Duodenal mucosa (tissue), 2 donors: ENCODE measurements at regions not wholly inside any gene's neighbourhood (a gene's known extent, or its start where the extent isn't known, plus 50 kb on each side); places are given as distances from the start of the nearest gene placed in this dataset.

ENCODE experiments used
- H3K27ac ChIP-seq: one replicate; pipeline ENCODE4 v1.7.0; 2013; ENCODE audit warnings: low read depth, low read length
- H3K27me3 ChIP-seq, 2 donors: one replicate each; pipeline ENCODE4 v1.7.0; 2013; ENCODE audit warnings: low read length in 2 of 2, control low read depth in 1 of 2; ENCODE audit not compliant: insufficient read depth in 2 of 2, control insufficient read depth in 1 of 2
- H3K36me3 ChIP-seq, 2 donors: one replicate each; pipeline ENCODE4 v1.7.0; 2013; ENCODE audit warnings: low read length in 2 of 2, control low read depth in 1 of 2; ENCODE audit not compliant: insufficient read depth in 2 of 2, control insufficient read depth in 1 of 2
- H3K4me1 ChIP-seq, 2 donors: one replicate each; pipeline ENCODE4 v1.7.0; 2013; ENCODE audit warnings: low read length in 2 of 2, control low read depth in 1 of 2; ENCODE audit not compliant: insufficient read depth in 2 of 2, control insufficient read depth in 1 of 2
- H3K4me3 ChIP-seq, 2 donors: one replicate each; pipeline ENCODE4 v1.7.0; 2013; ENCODE audit warnings: low read length in 2 of 2, low read depth in 1 of 2
- H3K9ac ChIP-seq, 2 donors: one replicate each; pipeline ENCODE4 v1.7.0; 2013; ENCODE audit warnings: low read length in 2 of 2, low read depth in 1 of 2
- H3K9me3 ChIP-seq, 2 donors: one replicate each; pipeline ENCODE4 v1.7.0; 2013; ENCODE audit warnings: low read length in 2 of 2, control low read depth in 1 of 2; ENCODE audit not compliant: control insufficient read depth in 1 of 2

GRCh38 chr1:88124614-88125013 lies 559.5 kb upstream of the PKN2 start:
- Histone ChIP-seq H3K9ac (no peak overlapping the region), H3K4me3 (no peak overlapping the region), H3K9me3 (no peaks in the 10 kb centered on the region), H3K36me3 (no peaks in the 10 kb centered on the region), H3K27me3 (no peaks in the 10 kb centered on the region), H3K27ac (no peak overlapping the region), H3K4me1 (no peaks in the 10 kb centered on the region)

GRCh38 chr1:88126467-88126866 lies 557.6 kb upstream of the PKN2 start:
- no peak overlapping the region for H3K4me3 ChIP-seq
- no peaks in the 10 kb centered on the region for H3K4me1 ChIP-seq
- no peak overlapping the region for H3K27ac ChIP-seq
- H3K27me3 ChIP-seq = no peaks in the 10 kb centered on the region
- H3K9me3 ChIP-seq = no peaks in the 10 kb centered on the region
- H3K36me3 ChIP-seq = no peaks in the 10 kb centered on the region
- no peak overlapping the region for H3K9ac ChIP-seq

GRCh38 chr1:88133991-88134390 lies 550.1 kb upstream of the PKN2 start:
- Histone ChIP-seq H3K9ac (no peak overlapping the region), H3K27ac (no peak overlapping the region), H3K4me1 (no peaks in the 10 kb centered on the region), H3K36me3 (no peaks in the 10 kb centered on the region), H3K9me3 (no peaks in the 10 kb centered on the region), H3K4me3 (no peak overlapping the region), H3K27me3 (no peaks in the 10 kb centered on the region)

- Histone ChIP-seq H3K36me3 (no peaks in the 10 kb centered on the region), H3K4me3 (no peak overlapping the region), H3K9me3 (no peaks in the 10 kb centered on the region), H3K4me1 (no peaks in the 10 kb centered on the region), H3K27ac (no peak overlapping the region), H3K27me3 (no peaks in the 10 kb centered on the region), H3K9ac (no peak overlapping the region)
Measured at GRCh38 chr1:88134983-88135921, 548.8 kb upstream of the PKN2 start.

- Histone ChIP-seq H3K9me3 (no peaks in the 10 kb centered on the region), H3K27me3 (no peaks in the 10 kb centered on the region), H3K36me3 (no peaks in the 10 kb centered on the region), H3K27ac (no peak overlapping the region), H3K4me3 (no peak overlapping the region), H3K9ac (no peak overlapping the region), H3K4me1 (no peaks in the 10 kb centered on the region)
Measured at GRCh38 chr1:88139633-88140032, 544.4 kb upstream of the PKN2 start.

- Histone ChIP-seq H3K4me3 (no peak overlapping the region), H3K9ac (no peak overlapping the region), H3K36me3 (no peaks in the 10 kb centered on the region), H3K4me1 (no peaks in the 10 kb centered on the region), H3K27ac (no peak overlapping the region), H3K9me3 (no peaks in the 10 kb centered on the region), H3K27me3 (no peaks in the 10 kb centered on the region)
Measured at GRCh38 chr1:88140325-88140724, 543.7 kb upstream of the PKN2 start.

GRCh38 chr1:88141499-88142074 lies 542.5 kb upstream of the PKN2 start:
- no peak overlapping the region for H3K9ac ChIP-seq
- no peaks in the 10 kb centered on the region for H3K9me3 ChIP-seq
- no peaks in the 10 kb centered on the region for H3K36me3 ChIP-seq
- H3K27me3 ChIP-seq = no peaks in the 10 kb centered on the region
- no peaks in the 10 kb centered on the region for H3K4me1 ChIP-seq
- no peak overlapping the region for H3K27ac ChIP-seq
- no peak overlapping the region for H3K4me3 ChIP-seq

GRCh38 chr1:88145752-88146151 lies 538.3 kb upstream of the PKN2 start:
- Histone ChIP-seq H3K27ac (no peak overlapping the region), H3K4me3 (no peak overlapping the region), H3K4me1 (no peaks in the 10 kb centered on the region), H3K36me3 (no peaks in the 10 kb centered on the region), H3K27me3 (no peaks in the 10 kb centered on the region), H3K9ac (no peak overlapping the region), H3K9me3 (no peaks in the 10 kb centered on the region)

GRCh38 chr1:88149686-88150085 lies 534.4 kb upstream of the PKN2 start:
- H3K9ac ChIP-seq = no peak overlapping the region

GRCh38 chr1:88150330-88150729 lies 533.7 kb upstream of the PKN2 start:
- H3K36me3 ChIP-seq = no peaks in the 10 kb centered on the region
- H3K9ac ChIP-seq = no peak overlapping the region
- no peaks in the 10 kb centered on the region for H3K27me3 ChIP-seq
- H3K9me3 ChIP-seq = no peaks in the 10 kb centered on the region
- no peaks in the 10 kb centered on the region for H3K4me1 ChIP-seq
- no peak overlapping the region for H3K4me3 ChIP-seq
- H3K27ac ChIP-seq = no peak overlapping the region

More at GRCh38 chr1:88149686-88150085, 534.4 kb upstream of the PKN2 start:
- Histone ChIP-seq H3K27ac (no peak overlapping the region), H3K9me3 (no peaks in the 10 kb centered on the region), H3K36me3 (no peaks in the 10 kb centered on the region), H3K27me3 (no peaks in the 10 kb centered on the region), H3K4me1 (no peaks in the 10 kb centered on the region), H3K4me3 (no peak overlapping the region)
